GM23338 (cell line): ENCODE measurements at regions not wholly inside any gene's neighbourhood (a gene's known extent, or its start where the extent isn't known, plus 50 kb on each side); places are given as distances from the start of the nearest gene placed in this dataset.

Experiments used
- ATAC-seq: fragments of 200-7000 bp; cut with Tn5 transposase; 3 replicates; pipeline ENCODE4 v1.9.1; 2020
- DNase-seq: peaks from one replicate; pipeline ENCODE4 v3.0.0-alpha.2; 2015; ENCODE audit warnings: low spot score
- H2AFZ ChIP-seq: fragments of 200-600 bp; sonication (generic); 2 replicates; pipeline ENCODE4 v1.8.0; 2016; ENCODE audit warnings: antibody characterized with exemption, mild to moderate bottlenecking, moderate library complexity
- H3F3A ChIP-seq: fragments of 200-600 bp; sonication (generic); replicated peaks from 2 replicates; pipeline ENCODE4 v1.8.0; 2017; ENCODE audit warnings: antibody characterized with exemption, mixed run types, low read depth
- H3K27ac ChIP-seq: fragments of 200-600 bp; sonication (generic); 2 replicates; pipeline ENCODE4 v1.6.1; 2016; ENCODE audit warnings: low read depth
- H3K27me3 ChIP-seq: fragments of 200-600 bp; sonication (generic); 2 replicates; pipeline ENCODE4 v1.8.0; 2016; ENCODE audit warnings: mild to moderate bottlenecking, mixed run types, moderate library complexity; ENCODE audit not compliant: insufficient read depth
- H3K36me3 ChIP-seq: fragments of 200-600 bp; sonication (generic); 2 replicates; pipeline ENCODE4 v1.8.0; 2016; ENCODE audit warnings: mild to moderate bottlenecking; ENCODE audit not compliant: insufficient read depth
- H3K4me1 ChIP-seq: fragments of 200-600 bp; sonication (generic); 2 replicates; pipeline ENCODE4 v1.8.0; 2016; ENCODE audit warnings: mild to moderate bottlenecking, moderate library complexity; ENCODE audit not compliant: insufficient read depth
- H3K4me2 ChIP-seq: fragments of 200-600 bp; sonication (generic); 2 replicates; pipeline ENCODE4 v1.7.1; 2017; ENCODE audit warnings: mixed run types
- H3K4me3 ChIP-seq: fragments of 200-600 bp; sonication (generic); 2 replicates; pipeline ENCODE4 v1.6.1; 2016; ENCODE audit warnings: mixed run types
- H3K79me2 ChIP-seq: fragments of 200-600 bp; sonication (generic); replicated peaks from 2 replicates; pipeline ENCODE4 v1.8.0; 2017; ENCODE audit warnings: mild to moderate bottlenecking; ENCODE audit not compliant: insufficient read depth
- H3K9me2 ChIP-seq: fragments of 200-600 bp; sonication (generic); 2 replicates; pipeline ENCODE4 v1.8.0; 2017; ENCODE audit not compliant: insufficient read depth
- H4K20me1 ChIP-seq: fragments of 200-600 bp; sonication (generic); replicated peaks from 2 replicates; pipeline ENCODE4 v1.8.0; 2017; ENCODE audit warnings: mild to moderate bottlenecking; ENCODE audit not compliant: insufficient read depth
- H3K27ac Mint-ChIP-seq: 2 replicates; pipeline ENCODE4 v1.8.0; 2020; ENCODE audit warnings: inconsistent platforms, mild to moderate bottlenecking, moderate library complexity, mixed read lengths
- H3K27me3 Mint-ChIP-seq: 3 replicates; pipeline ENCODE4 v1.8.0; 2022; ENCODE audit warnings: low read depth, mild to moderate bottlenecking, moderate library complexity, mixed read lengths, inconsistent platforms; ENCODE audit not compliant: insufficient read depth, poor library complexity
- H3K36me3 Mint-ChIP-seq: 3 replicates; pipeline ENCODE4 v1.8.0; 2021; ENCODE audit warnings: low read depth, mild to moderate bottlenecking, inconsistent platforms, moderate library complexity, mixed read lengths
- H3K4me1 Mint-ChIP-seq: 3 replicates; pipeline ENCODE4 v1.8.0; 2020; ENCODE audit warnings: mild to moderate bottlenecking, inconsistent platforms, mixed read lengths
- H3K4me3 Mint-ChIP-seq: 3 replicates; pipeline ENCODE4 v1.8.0; 2021; ENCODE audit warnings: moderate library complexity, mild to moderate bottlenecking, inconsistent platforms, mixed read lengths
- H3K9me3 Mint-ChIP-seq: 3 replicates; pipeline ENCODE4 v1.8.0; 2020; ENCODE audit warnings: moderate library complexity, mild to moderate bottlenecking, inconsistent platforms, mixed read lengths
- CREB1 ChIP-seq: fragments of 250-450 bp; sonication (Bioruptor Pico); IDR thresholded peaks from 2 replicates; pipeline ENCODE4 v1.5.0; 2020; ENCODE audit warnings: low read depth, mild to moderate bottlenecking, moderate library complexity
- EZH2 ChIP-seq: fragments of 200-600 bp; sonication (generic); IDR thresholded peaks from one replicate; pipeline ENCODE4 v1.8.0; 2017; ENCODE audit warnings: antibody characterized with exemption, mild to moderate bottlenecking, low read depth; ENCODE audit not compliant: unreplicated experiment
- EZH2phosphoT487 ChIP-seq: fragments of 200-600 bp; sonication (generic); IDR thresholded peaks from one replicate; pipeline ENCODE4 v1.8.1; 2018; ENCODE audit warnings: antibody characterized with exemption; ENCODE audit not compliant: unreplicated experiment
- JUNB ChIP-seq: IDR thresholded peaks from one replicate; pipeline ENCODE4 v1.6.1; 2016; ENCODE audit warnings: antibody characterized with exemption; ENCODE audit not compliant: unreplicated experiment
- NANOG ChIP-seq: IDR thresholded peaks from 2 replicates; pipeline ENCODE4 v1.6.1; 2016; ENCODE audit warnings: antibody characterized with exemption, borderline replicate concordance
- POLR2AphosphoS5 ChIP-seq: IDR thresholded peaks from 2 replicates; pipeline ENCODE4 v1.6.1; 2016; ENCODE audit warnings: antibody characterized with exemption, low read depth
- STAT1 ChIP-seq: IDR thresholded peaks from one replicate; pipeline ENCODE4 v1.6.1; 2016; ENCODE audit warnings: antibody characterized with exemption; ENCODE audit not compliant: unreplicated experiment
- ZNF114 ChIP-seq: fragments of 250-450 bp; sonication (Bioruptor Pico); IDR thresholded peaks from 2 replicates; pipeline ENCODE4 v1.5.0; 2020; ENCODE audit warnings: mild to moderate bottlenecking, moderate library complexity
- ZNF331 ChIP-seq: fragments of 250-450 bp; sonication (Bioruptor Pico); IDR thresholded peaks from 2 replicates; pipeline ENCODE4 v1.5.0; 2020; ENCODE audit warnings: low read depth, mild to moderate bottlenecking, moderate library complexity
- TF ChIP-seq, protein P1 (sequence below), 2 experiments: fragments of 200-600 bp in 1 of 2; sonication (generic) in 1 of 2; conservative IDR thresholded peaks; 2 replicates each; pipeline versions ENCODE4 v1.5.1 to v1.6.1; 2016 to 2017; ENCODE audit warnings: antibody characterized with exemption in 2 of 2, low read depth in 2 of 2, mild to moderate bottlenecking in 2 of 2, moderate library complexity in 1 of 2
- TF ChIP-seq, protein P2 (sequence below): IDR thresholded peaks from one replicate; pipeline ENCODE4 v1.6.1; 2018; ENCODE audit warnings: antibody characterized with exemption; ENCODE audit not compliant: unreplicated experiment
- TF ChIP-seq, protein P3 (sequence below): IDR thresholded peaks from 2 replicates; pipeline ENCODE4 v1.6.1; 2016; ENCODE audit warnings: antibody characterized with exemption
- TF ChIP-seq, protein P4 (sequence below): fragments of 250-450 bp; sonication (Bioruptor Pico); IDR thresholded peaks from 2 replicates; pipeline ENCODE4 v1.5.0; 2020; ENCODE audit warnings: mild to moderate bottlenecking, moderate library complexity

DNA sequence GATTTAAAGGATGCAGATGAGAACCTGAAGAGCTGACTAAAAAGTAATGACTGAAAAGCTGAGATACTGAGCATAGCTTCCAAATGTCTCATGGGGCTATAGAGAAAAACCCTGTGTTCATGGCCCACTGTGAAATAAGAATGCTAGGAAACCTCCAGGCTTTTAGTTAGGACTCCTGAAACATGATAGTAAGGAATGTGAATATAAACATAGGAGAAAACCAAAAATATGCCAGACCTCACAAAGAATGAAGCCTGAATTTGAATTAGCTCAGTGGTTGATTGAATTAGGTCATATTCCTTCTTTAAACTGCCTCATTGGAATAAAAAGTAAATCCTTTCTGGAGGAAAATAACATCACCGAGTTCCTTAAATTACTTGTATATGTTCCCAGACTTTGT lies 194.5 kb upstream of the NXPH2 start:
- no peak overlapping the region for H3K27ac ChIP-seq

More for the DNA sequence above, 194.5 kb upstream of the NXPH2 start:
- ATAC-seq (no peak), DNase-seq (no peak)
- no peak for TF ChIP-seq JUNB
- TF ChIP-seq ZNF331 (CRISPR knock-in tag), result no peak
- TF ChIP-seq, protein P1, sequence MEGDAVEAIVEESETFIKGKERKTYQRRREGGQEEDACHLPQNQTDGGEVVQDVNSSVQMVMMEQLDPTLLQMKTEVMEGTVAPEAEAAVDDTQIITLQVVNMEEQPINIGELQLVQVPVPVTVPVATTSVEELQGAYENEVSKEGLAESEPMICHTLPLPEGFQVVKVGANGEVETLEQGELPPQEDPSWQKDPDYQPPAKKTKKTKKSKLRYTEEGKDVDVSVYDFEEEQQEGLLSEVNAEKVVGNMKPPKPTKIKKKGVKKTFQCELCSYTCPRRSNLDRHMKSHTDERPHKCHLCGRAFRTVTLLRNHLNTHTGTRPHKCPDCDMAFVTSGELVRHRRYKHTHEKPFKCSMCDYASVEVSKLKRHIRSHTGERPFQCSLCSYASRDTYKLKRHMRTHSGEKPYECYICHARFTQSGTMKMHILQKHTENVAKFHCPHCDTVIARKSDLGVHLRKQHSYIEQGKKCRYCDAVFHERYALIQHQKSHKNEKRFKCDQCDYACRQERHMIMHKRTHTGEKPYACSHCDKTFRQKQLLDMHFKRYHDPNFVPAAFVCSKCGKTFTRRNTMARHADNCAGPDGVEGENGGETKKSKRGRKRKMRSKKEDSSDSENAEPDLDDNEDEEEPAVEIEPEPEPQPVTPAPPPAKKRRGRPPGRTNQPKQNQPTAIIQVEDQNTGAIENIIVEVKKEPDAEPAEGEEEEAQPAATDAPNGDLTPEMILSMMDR (conservative IDR thresholded peaks at IDR 0.05; ENCODE audit: low read depth in 2 of 2), result no peak
- no peak for TF ChIP-seq EZH2
- TF ChIP-seq, protein P2, sequence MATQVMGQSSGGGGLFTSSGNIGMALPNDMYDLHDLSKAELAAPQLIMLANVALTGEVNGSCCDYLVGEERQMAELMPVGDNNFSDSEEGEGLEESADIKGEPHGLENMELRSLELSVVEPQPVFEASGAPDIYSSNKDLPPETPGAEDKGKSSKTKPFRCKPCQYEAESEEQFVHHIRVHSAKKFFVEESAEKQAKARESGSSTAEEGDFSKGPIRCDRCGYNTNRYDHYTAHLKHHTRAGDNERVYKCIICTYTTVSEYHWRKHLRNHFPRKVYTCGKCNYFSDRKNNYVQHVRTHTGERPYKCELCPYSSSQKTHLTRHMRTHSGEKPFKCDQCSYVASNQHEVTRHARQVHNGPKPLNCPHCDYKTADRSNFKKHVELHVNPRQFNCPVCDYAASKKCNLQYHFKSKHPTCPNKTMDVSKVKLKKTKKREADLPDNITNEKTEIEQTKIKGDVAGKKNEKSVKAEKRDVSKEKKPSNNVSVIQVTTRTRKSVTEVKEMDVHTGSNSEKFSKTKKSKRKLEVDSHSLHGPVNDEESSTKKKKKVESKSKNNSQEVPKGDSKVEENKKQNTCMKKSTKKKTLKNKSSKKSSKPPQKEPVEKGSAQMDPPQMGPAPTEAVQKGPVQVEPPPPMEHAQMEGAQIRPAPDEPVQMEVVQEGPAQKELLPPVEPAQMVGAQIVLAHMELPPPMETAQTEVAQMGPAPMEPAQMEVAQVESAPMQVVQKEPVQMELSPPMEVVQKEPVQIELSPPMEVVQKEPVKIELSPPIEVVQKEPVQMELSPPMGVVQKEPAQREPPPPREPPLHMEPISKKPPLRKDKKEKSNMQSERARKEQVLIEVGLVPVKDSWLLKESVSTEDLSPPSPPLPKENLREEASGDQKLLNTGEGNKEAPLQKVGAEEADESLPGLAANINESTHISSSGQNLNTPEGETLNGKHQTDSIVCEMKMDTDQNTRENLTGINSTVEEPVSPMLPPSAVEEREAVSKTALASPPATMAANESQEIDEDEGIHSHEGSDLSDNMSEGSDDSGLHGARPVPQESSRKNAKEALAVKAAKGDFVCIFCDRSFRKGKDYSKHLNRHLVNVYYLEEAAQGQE, result no peak
- no peak for TF ChIP-seq CREB1 (CRISPR knock-in tag)
- no peak for TF ChIP-seq EZH2phosphoT487
- no peak for TF ChIP-seq POLR2AphosphoS5
- no peak for TF ChIP-seq STAT1
- TF ChIP-seq NANOG, result no peak
- TF ChIP-seq, protein P3, sequence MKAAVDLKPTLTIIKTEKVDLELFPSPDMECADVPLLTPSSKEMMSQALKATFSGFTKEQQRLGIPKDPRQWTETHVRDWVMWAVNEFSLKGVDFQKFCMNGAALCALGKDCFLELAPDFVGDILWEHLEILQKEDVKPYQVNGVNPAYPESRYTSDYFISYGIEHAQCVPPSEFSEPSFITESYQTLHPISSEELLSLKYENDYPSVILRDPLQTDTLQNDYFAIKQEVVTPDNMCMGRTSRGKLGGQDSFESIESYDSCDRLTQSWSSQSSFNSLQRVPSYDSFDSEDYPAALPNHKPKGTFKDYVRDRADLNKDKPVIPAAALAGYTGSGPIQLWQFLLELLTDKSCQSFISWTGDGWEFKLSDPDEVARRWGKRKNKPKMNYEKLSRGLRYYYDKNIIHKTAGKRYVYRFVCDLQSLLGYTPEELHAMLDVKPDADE, result no peak
- no peak for TF ChIP-seq ZNF114 (CRISPR knock-in tag)
- TF ChIP-seq, protein P4, sequence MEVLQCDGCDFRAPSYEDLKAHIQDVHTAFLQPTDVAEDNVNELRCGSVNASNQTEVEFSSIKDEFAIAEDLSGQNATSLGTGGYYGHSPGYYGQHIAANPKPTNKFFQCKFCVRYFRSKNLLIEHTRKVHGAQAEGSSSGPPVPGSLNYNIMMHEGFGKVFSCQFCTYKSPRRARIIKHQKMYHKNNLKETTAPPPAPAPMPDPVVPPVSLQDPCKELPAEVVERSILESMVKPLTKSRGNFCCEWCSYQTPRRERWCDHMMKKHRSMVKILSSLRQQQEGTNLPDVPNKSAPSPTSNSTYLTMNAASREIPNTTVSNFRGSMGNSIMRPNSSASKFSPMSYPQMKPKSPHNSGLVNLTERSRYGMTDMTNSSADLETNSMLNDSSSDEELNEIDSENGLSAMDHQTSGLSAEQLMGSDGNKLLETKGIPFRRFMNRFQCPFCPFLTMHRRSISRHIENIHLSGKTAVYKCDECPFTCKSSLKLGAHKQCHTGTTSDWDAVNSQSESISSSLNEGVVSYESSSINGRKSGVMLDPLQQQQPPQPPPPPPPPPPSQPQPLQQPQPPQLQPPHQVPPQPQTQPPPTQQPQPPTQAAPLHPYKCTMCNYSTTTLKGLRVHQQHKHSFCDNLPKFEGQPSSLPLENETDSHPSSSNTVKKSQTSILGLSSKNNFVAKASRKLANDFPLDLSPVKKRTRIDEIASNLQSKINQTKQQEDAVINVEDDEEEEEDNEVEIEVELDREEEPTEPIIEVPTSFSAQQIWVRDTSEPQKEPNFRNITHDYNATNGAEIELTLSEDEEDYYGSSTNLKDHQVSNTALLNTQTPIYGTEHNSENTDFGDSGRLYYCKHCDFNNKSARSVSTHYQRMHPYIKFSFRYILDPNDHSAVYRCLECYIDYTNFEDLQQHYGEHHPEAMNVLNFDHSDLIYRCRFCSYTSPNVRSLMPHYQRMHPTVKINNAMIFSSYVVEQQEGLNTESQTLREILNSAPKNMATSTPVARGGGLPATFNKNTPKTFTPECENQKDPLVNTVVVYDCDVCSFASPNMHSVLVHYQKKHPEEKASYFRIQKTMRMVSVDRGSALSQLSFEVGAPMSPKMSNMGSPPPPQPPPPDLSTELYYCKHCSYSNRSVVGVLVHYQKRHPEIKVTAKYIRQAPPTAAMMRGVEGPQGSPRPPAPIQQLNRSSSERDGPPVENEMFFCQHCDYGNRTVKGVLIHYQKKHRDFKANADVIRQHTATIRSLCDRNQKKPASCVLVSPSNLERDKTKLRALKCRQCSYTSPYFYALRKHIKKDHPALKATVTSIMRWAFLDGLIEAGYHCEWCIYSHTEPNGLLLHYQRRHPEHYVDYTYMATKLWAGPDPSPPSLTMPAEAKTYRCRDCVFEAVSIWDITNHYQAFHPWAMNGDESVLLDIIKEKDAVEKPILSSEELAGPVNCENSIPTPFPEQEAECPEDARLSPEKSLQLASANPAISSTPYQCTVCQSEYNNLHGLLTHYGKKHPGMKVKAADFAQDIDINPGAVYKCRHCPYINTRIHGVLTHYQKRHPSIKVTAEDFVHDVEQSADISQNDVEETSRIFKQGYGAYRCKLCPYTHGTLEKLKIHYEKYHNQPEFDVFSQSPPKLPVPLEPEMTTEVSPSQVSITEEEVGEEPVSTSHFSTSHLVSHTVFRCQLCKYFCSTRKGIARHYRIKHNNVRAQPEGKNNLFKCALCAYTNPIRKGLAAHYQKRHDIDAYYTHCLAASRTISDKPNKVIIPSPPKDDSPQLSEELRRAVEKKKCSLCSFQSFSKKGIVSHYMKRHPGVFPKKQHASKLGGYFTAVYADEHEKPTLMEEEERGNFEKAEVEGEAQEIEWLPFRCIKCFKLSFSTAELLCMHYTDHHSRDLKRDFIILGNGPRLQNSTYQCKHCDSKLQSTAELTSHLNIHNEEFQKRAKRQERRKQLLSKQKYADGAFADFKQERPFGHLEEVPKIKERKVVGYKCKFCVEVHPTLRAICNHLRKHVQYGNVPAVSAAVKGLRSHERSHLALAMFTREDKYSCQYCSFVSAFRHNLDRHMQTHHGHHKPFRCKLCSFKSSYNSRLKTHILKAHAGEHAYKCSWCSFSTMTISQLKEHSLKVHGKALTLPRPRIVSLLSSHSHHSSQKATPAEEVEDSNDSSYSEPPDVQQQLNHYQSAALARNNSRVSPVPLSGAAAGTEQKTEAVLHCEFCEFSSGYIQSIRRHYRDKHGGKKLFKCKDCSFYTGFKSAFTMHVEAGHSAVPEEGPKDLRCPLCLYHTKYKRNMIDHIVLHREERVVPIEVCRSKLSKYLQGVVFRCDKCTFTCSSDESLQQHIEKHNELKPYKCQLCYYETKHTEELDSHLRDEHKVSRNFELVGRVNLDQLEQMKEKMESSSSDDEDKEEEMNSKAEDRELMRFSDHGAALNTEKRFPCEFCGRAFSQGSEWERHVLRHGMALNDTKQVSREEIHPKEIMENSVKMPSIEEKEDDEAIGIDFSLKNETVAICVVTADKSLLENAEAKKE (CRISPR knock-in tag), result no peak
- Mint-ChIP-seq H3K4me3 (no peak overlapping the region), H3K36me3 (peaks cover 4% of the 10 kb centered on the region; the same call in 1 of the 3 replicates), H3K27me3 (peaks cover 3% of the 10 kb centered on the region), H3K9me3 (peaks cover 4% of the 10 kb centered on the region; the same call in 1 of the 3 replicates), H3K27ac (no peak overlapping the region), H3K4me1 (no peaks in the 10 kb centered on the region)
- Histone ChIP-seq H2AFZ (no peak overlapping the region), H3K4me3 (no peak overlapping the region), H3K79me2 (no peaks in the 10 kb centered on the region), H3K36me3 (no peaks in the 10 kb centered on the region), H3K4me1 (no peaks in the 10 kb centered on the region), H3K9me2 (no peaks in the 10 kb centered on the region), H3F3A (no peaks in the 10 kb centered on the region), H3K4me2 (no peak overlapping the region), H3K27me3 (no peaks in the 10 kb centered on the region), H4K20me1 (no peaks in the 10 kb centered on the region)
